H1 (cell line): ENCODE measurements at regions not wholly inside any gene's neighbourhood (a gene's known extent, or its start where the extent isn't known, plus 50 kb on each side); places are given as distances from the start of the nearest gene placed in this dataset.

Source experiments
- ASH2L ChIP-seq: fragments of 200-600, 300-600 bp; sonication (generic); IDR thresholded peaks from one replicate; pipeline ENCODE4 v1.7.1; 2017; ENCODE audit warnings: low read length
- BRCA1 ChIP-seq: IDR thresholded peaks from 2 replicates; pipeline ENCODE4 v1.6.1; 2012; ENCODE audit warnings: low read depth, low read length, improper control_type of control experiment
- CHD7 ChIP-seq: fragments of 300-600 bp; sonication (generic); IDR thresholded peaks from 2 replicates; pipeline ENCODE4 v1.7.1; 2012; ENCODE audit warnings: low read length, moderate library complexity, mild to moderate bottlenecking, inconsistent platforms; ENCODE audit not compliant: insufficient replicate concordance
- CTBP2 ChIP-seq: IDR thresholded peaks from 2 replicates; pipeline ENCODE4 v1.7.0; 2011; ENCODE audit warnings: borderline replicate concordance, mild to moderate bottlenecking, moderate library complexity, mixed read lengths, low read length; ENCODE audit not compliant: insufficient read depth, insufficient read length
- FOSL1 ChIP-seq: IDR thresholded peaks from 2 replicates; pipeline ENCODE4 v1.6.1; 2011; ENCODE audit warnings: mild to moderate bottlenecking, low read depth, low read length, moderate library complexity; ENCODE audit not compliant: insufficient read depth
- GABPA ChIP-seq: IDR thresholded peaks from 2 replicates; pipeline ENCODE4 v1.6.1; 2011; ENCODE audit warnings: mild to moderate bottlenecking, low read length, moderate library complexity, borderline replicate concordance; ENCODE audit not compliant: insufficient read depth
- MAFK ChIP-seq: IDR thresholded peaks from 2 replicates; pipeline ENCODE4 v1.6.1; 2012; ENCODE audit warnings: low read depth, mild to moderate bottlenecking, improper control_type of control experiment, low read length
- NANOG ChIP-seq: IDR thresholded peaks from 2 replicates; pipeline ENCODE4 v1.6.1; 2011; ENCODE audit warnings: low read length, low read depth, mild to moderate bottlenecking, inconsistent platforms; ENCODE audit not compliant: insufficient read depth, poor library complexity, severe bottlenecking
- RXRA ChIP-seq: IDR thresholded peaks from 2 replicates; pipeline ENCODE4 v1.6.1; 2011; ENCODE audit warnings: low read depth, mild to moderate bottlenecking, low read length, moderate library complexity; ENCODE audit not compliant: insufficient read depth
- SIRT6 ChIP-seq: IDR thresholded peaks from one replicate; pipeline ENCODE4 v1.7.1; 2012; ENCODE audit warnings: low read length, inconsistent platforms
- TEAD4 ChIP-seq: IDR thresholded peaks from 2 replicates; pipeline ENCODE4 v1.6.1; 2012; ENCODE audit warnings: low read depth, low read length, inconsistent platforms, mixed read lengths

DNA sequence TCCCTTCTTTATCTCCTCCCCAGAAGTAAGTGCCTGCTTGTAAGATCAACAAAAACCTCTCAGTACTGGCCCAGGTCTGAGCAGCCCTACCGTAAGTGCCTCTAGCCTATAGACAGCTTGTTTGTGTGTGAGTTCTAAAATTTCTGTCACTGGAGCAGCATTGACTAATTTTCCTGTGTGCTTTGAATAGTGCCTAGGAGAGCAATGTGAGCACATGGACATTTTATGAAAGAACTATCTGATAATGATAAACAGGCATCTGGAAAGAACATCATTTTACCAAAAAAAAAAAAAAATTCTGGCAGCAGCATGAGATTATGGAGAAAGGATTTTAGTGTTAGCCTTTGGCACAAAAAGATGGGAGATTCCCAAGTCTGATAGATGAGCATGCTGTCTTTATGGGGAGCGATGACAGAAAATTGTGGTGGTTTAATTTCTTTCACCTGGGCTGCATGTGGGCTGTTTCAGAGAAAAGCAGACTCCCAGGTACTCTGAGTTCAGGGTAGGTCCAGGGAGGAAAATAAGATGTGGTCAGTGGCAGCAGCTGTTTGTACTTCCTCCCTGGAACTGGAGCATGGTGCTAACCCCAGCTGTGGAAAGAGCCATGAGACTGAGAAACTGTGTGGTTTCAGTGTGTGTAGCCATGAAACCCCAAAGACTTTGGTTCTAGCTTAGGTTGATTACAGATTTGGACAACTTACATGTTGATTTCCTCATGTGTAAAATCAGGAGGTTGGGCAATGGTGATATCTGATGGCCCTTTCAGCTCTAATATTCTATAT is 419.9 kb downstream of the NTRK2 start (continued):
- TF ChIP-seq CHD7 (no peak), ASH2L (no peak), GABPA (no peak), SIRT6 (no peak), TEAD4 (no peak), NANOG (no peak), MAFK (no peak), CTBP2 (no peak), FOSL1 (no peak), RXRA (no peak), BRCA1 (no peak)
